H4 (cell line): ENCODE measurements at regions not wholly inside any gene's neighbourhood (a gene's known extent, or its start where the extent isn't known, plus 50 kb on each side); places are given as distances from the start of the nearest gene placed in this dataset.

Source experiments
- DNase-seq: peaks from one replicate; pipeline ENCODE4 v3.0.0-alpha.2; 2015; ENCODE audit warnings: low spot score

DNA sequence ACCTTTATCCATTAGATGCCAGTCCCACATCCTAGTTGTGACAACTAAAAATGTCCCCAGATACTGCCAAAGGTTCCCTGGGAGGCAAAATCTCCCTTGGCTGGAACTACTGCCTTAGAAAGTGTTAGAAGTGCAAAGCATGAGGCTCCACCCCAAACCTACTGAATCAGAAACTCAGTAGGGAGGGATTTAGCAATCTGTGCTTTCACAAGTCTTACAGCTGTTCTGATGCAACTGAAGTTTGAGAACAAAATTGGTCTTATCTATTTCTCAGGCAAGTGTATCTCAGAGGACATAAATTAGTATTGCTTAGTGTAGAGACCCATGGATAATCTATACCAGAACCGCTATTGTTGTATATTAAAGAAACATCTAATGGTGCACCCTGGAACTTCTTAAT is 70.2 kb downstream of the CLDN1 start:
- DNase-seq = peak; percentile 21

GRCh38 chr3:190249414-190249813 is 72.8 kb downstream of the CLDN1 start:
- DNase-seq = no peak

DNA sequence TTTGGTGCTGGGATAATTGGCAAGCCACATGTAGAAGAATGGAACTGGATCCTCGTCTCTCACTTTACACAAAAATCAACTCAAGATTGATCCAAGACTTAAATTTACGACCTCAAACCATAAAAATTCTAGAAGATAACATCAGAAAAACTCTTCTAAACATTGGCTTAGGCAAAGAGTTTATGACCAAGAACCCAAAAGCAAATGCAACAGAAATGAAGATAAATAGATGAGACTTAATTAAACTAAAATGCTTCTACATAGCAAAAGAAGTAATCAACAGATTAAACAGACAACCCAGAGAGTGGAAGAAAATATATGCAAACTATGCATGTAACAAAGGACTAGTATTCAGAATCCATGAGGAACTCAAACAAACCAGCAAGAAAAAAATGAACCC is 80.1 kb downstream of the CLDN1 start:
- DNase-seq = no peak

DNA sequence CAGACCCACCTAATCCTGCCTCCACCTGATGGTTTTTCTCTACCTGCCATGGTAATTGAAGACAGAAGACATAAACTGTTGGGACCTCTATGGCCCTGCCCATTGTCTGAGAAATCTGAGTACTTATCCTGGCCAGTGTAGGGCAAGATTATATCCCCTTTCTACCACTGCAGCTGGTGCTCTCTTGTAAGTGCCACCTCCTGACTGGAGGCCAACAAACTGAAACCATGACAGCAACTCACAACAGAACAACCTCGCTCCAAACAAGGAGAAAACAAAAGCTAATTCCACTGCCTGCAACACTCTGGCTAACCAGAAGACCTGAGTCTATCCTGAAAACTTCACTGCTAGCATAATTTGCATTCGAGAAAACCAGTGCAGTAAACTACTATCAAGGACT is 82.9 kb downstream of the CLDN1 start:
- DNase-seq = no peak

GRCh38 chr3:190238871-190239270 is 83.4 kb downstream of the CLDN1 start:
- no peak for DNase-seq

- DNase-seq = no peak
These were observed 87.6 kb downstream of the CLDN1 start for GRCh38 chr3:190234621-190235020.

- peak; percentile 79 for DNase-seq
These were observed 92.4 kb downstream of the CLDN1 start for GRCh38 chr3:190229632-190230424.

DNA sequence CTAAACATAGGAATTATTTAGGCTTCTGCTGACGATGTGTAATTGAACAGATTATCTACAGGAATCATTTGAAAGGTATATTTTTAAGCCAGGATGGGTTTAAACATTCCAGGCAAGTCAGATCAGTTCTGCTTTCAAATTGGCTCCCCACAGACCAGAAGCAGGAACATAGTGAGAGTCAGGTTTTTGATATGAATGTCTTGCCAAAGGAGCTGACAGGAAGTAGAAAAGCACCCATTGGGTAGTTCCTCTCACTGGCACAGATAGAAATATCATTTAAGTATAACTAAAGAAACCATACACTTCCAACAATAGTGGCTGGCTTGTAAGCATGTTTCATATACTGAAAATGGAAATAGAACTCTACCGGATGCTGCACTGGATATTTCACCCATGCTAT is 95.2 kb downstream of the CLDN1 start:
- no peak for DNase-seq

GRCh38 chr3:190224863-190225692 is 97.2 kb downstream of the CLDN1 start:
- peak; percentile 36 for DNase-seq

- DNase-seq = no peak
These were observed 97.8 kb downstream of the CLDN1 start for GRCh38 chr3:190224456-190224855.

- no peak for DNase-seq
These were observed 99.3 kb downstream of the CLDN1 start for GRCh38 chr3:190222916-190223315.

DNA sequence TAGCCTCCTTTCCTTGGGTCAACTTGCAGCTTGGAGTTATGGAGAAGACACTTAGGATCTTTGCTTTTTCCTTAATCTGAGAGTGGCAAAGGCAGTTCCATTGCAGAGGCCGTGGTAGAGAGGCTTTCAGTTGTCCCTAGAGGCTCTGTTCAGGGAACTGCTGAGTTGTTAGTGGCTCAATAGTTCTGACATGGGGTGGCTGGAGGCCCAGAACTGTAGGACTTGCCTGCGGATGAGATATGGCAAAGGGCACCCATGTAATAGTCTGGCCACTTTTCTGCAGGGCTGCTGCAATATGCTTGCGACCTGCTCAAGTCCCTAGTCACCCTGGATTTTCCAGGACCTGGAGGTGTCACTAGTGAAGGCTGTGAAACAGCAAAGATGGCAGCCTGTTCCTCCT is 99.9 kb downstream of the CLDN1 start:
- no peak for DNase-seq

DNA sequence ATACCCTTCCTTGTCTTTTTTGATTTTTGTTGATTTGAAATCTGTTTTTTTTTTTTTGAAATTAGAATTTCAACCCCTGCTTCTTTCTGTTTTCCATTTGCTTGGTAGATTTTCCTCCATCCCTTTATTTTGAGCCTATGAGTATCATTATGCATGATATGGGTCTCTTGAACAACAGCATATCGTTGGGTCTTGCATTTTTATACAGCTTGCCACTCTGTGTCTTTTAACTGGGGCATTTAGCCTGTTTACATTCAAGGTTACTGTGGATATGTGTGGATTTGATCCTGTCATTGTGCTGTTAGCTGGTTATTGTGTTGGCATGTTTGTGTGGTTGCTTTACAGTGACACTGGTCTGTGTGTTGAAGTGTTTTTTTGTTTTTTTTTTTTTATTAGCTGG is 99.7 kb upstream of the P3H2 start:
- DNase-seq = no peak

GRCh38 chr3:190217081-190217480 is 96.4 kb upstream of the P3H2 start:
- DNase-seq = no peak

DNA sequence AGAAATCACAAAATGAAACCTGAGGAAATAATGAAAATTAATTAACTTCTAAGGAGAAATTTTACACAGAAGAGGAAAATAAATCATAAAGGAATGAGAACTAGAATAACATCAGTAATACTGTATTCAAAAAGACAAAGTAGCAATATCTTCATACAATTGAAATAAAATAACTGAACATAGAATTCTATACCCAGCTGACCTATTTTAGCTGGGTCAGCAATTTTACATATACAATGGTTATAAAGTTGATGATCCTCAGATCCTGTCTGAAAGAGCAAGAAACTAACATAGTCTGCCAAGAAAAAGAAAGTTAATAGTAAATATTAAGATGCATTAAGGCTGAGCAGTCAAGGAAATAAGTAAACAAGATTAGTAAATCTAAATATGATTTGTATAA is 93.0 kb upstream of the P3H2 start:
- DNase-seq = no peak

DNA sequence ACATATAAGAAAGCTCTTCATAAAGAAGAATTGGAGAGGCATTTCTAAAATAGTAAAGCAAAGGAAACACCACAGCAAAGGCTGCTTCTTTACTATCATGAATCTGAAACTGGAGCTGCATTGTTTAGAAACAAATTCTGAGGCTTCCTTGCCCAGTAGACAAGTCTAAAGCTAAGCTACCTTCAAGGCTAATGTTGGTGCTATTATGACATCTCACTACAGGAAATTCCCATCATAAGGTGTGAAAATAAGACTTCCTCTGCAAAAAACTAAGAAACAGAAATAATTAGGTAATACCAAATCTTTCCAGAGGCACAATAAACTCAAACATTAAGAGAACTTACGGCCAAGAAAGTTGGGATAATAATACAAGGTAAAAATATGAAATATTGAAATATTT is 89.9 kb upstream of the P3H2 start:
- DNase-seq = no peak

- DNase-seq = no peak
These were observed 88.8 kb upstream of the P3H2 start for GRCh38 chr3:190209533-190209932.

GRCh38 chr3:190208196-190208595 is 87.5 kb upstream of the P3H2 start:
- no peak for DNase-seq

DNA sequence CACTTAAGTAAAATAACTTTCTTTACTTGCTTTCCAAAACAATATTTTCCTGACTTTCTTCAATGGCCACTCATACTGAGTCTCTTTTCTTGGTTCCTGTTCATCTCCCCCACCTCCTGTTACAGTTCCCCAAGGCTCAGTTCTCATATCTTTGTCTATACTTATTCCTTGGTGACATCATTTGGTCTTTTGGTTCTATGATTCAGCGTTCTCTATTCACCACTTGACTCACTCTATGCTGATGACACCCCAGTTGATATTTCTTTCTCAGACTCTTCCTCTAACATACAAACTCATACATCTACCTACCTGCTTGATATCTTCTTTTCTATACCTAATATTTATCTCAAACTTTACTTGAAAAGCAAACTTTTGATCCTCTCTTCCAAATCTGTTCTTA is 85.0 kb upstream of the P3H2 start:
- no peak for DNase-seq

- no peak for DNase-seq
These were observed 83.5 kb upstream of the P3H2 start for GRCh38 chr3:190204200-190204599.

GRCh38 chr3:190197346-190197763 is 76.7 kb upstream of the P3H2 start:
- no peak for DNase-seq

DNA sequence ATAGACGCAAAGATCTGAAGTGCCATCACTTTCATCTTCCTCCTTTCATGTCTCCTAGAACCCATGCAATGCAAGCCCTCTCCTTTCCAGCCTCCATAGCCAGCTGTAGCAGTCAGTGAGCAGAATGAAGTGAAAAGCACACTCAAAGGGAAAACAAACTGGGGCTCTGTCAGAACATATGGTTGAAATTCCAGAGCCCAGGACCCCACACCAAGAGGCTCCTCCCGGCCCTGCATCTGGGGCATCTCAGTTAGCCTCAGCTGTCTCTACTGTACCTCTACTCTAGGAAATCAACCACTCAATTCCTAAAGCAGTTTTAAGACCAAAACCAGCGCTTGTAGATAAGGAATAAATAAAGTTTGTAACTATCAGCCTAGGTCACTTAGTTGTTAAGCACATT is 73.8 kb upstream of the P3H2 start:
- DNase-seq = no peak

- DNase-seq = no peak
These were observed 72.5 kb upstream of the P3H2 start for GRCh38 chr3:190193210-190193609.
